Activated gamma-delta T cell treated with anti-CD3 and anti-CD28 coated beads, Interleukin-2, amount 50 U/mL, for 16 hours (primary cell): ENCODE measurements at regions not wholly inside any gene's neighbourhood (a gene's known extent, or its start where the extent isn't known, plus 50 kb on each side); places are given as distances from the start of the nearest gene placed in this dataset.

Source experiments
- DNase-seq: peaks from one replicate; pipeline ENCODE4 v3.0.0-alpha.2; 2020; ENCODE audit warnings: low read depth

DNA sequence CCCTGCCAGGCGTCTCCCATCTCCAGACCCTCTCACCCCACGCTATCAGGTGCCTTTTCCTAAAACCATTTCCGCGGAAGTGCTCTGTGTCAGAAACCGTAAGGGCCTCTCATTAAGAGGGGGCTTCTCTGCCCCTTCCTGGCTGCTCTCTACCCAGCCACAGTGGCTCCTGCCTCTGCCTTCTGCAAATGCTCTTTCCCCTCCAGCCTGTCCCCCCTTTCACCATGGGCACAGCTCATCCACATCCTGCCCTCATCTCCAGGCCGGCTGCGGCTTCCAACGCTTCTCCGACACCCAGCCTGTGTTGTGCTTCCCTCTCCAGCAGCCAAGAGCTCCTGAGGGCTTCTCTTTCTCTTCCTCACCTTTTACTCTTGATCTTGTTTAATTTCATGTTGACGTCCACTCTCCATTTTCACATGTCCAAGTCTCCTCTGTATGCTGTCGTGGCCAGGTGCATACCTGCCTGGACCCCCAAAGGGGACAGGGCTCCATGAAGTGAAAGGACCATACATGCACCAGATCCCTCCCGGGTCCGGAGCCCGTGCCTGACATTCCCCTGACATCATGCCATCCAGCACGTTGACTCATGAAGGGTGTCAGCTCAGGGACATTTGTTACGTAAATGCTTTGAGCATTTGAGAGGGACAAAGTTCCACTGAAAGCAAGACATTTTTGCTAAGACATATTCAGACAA, 306.5 kb downstream of the AJAP1 start:
- no peak for DNase-seq

DNA sequence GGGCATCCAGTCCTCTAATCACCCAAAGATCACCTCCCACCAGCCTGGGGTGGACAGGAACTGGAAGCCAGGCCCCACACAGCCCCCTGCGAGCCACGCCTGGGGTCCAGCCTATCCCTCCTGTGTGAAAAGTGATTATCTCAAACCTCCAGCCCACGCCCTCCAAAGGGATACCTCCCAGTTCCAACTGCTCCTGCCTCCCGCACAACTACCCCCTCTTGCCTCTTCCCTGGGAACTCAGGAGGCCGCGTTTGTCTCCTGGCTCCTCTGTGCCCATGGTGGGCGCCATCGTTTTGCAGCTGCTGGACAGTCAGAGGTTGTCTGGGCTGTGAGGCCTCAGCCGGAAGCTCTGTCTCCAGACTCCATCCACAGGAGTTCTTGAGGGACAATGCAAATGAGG, 305.9 kb downstream of the AJAP1 start:
- no peak for DNase-seq

DNA sequence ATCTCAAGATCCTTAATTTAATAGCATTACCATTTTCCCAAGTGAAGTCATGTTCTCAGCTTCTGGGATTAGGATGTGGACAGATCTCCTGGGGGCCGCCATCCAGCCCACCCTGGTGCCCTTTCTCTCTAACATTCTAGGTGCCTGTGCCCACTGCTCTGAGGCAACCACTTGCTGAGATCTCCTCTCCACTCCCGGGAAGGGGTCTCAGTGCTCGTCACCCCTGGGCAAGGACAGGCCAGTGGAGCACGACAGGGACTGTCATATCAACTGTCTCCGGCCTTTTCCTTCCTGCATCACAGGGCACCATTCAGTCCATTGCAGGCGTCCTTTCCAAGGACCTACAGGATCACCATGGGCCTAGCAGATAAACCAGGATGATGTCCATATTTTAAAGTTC, 304.8 kb downstream of the AJAP1 start:
- DNase-seq: no peak

DNA sequence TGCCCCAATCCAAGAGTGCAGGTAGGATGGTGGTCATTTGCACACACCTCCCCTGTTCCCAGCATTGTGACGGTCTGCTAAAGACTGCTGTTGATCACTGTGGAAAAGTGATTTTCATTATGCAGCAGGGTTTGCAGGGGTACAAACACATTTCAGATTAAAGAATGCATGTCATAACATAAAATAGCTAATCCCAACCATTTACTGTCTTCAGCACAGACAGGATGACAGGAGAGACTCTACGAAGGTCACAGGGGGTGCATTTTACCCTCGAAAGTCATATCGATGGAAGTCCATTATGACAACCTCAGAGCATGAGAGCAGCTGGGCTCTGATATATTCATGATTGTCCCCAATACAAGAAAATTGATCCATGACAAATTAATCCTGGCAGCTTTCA, 302.6 kb downstream of the AJAP1 start:
- DNase-seq: no peak

DNA sequence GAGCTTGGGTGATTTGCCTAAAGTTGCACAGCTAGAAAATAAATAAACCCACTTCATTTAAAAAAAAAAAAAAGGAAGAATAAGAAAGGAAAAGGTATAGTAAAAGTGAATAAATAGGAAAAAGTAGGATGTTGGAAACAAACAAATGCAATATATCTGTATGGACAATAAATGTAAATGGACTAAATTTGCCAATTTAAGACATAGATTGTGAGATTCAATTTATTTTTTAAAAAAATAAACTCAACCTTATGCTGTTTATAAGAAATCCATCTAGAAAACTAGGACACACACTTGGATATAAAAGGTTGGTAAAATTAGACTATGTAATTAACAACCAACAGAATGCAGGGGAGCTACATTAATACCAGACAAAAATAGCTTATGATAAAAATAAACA, 300.0 kb downstream of the AJAP1 start:
- no peak for DNase-seq

DNA sequence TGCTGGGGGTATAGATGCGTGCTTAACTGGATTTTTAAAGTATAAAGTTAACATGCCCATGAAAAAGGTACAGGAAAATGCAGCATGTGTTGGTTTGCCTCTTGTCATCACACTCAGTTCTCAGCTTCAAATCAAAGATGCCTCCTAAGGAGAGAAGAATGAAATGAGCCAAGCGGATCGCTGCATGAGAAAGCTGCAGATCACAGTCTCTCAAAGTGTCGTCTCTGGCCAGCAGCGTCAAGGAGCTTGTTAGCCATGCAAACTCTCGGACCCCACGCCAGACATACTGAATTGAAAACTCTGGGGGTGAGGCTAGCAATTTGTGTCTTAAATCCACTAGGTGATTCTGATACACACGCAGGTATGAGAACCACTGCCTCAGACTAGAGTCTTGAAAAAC, 297.2 kb downstream of the AJAP1 start:
- no peak for DNase-seq

DNA sequence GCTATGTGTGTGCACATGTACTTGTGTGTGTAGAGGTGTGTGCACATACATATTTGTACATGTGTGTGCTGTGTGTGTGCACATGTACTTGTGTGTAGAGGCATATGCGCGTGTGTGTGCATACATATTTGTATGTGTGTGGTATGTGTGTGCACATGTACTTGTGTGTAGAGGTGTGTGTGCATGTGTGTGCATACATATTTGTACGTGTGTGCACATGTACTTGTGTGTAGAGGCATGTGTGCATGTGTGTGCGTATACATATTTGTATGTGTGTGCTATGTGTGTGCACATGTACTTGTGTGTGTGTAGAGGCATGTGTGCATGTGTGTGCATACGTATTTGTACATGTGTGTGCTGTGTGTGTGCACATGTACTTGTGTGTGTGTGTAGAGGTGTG, 291.9 kb downstream of the AJAP1 start:
- no peak for DNase-seq

DNA sequence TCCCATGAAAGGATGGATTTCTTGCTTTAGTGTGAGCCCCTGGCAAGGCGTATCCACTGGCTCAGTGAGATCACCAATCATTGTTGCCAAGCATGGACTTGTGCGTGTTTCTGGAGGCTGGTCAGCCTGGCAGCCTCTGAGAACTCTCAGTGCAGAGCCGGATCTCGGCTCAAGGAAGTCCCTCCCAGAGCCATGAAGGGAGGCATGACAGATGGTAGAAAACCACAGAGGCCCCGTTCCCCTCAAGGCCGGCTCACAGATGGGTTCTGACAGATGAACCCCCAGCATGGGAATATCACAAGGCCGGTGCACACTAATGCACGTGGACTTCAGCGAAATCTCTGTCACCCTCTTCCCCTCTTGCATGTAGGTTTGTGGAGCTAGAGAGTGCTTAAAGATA, 290.5 kb downstream of the AJAP1 start:
- no peak for DNase-seq

DNA sequence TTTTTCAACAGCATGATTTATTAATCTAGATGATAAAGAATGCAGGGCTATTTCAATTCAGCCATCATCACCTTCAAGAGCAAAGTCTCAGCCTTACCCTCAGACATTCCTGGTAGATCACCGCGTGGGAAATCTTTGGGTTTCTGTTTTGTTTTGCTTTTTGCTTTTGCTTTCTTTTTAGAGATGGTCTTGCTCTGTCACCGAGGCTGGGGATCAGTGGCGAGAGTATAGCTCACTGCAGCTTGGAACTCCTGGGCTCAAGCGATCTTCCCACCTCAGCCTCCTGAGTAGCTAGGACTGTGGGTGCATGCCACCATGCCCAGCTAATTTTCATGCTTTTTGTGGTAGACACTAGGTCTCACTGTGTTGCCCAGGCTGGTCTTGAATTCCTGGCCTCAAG, 289.7 kb downstream of the AJAP1 start:
- DNase-seq: no peak

DNA sequence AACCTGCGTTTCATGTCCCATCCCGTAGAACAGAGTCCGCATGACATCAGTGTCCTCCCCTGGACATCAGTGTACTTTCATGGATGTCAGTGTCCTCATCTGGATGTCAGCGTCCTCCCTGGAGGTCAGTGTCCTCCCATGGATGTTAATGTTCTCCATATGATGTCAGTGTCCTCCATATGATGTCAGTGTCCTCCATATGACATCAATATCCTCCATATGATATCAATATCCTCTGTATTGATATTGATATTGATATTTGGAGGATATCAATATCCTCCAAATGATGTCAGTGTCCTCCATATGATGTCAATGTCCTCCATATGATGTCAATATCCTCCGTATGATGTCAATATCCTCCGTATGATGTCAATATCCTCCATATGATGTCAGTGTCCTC, 284.9 kb downstream of the AJAP1 start:
- DNase-seq: no peak

DNA sequence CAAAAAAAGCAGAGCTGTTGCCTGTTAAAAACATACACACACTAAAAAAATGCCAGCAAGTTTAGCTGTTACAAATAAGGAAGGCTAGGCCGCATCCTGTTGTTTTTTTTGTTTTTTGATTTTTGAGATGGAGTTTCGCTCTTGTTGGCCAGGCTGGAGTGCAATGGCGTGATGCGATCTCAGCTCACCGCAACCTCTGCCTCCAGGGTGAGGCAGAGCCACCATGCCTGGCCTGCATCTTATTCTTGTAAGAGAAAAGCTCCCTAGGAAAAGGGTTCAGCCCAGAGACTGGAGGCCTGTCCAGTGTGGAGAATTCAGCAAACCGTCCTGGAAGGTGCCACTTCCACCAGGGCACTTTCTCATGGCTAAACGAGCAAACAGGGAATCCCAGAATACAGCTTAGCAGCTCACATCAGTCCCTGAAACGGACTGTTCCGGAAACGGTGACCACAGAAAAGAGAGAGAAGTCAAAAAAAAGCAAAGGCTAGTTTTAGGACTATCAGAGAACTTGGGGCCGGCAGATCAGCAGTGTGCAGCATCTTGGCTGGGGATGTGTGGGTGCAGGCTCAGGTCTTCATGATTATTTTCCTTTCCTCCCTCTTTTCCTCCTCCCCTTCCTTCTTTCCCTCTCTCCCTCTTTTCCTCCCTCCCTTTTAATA, 283.6 kb downstream of the AJAP1 start:
- no peak for DNase-seq

DNA sequence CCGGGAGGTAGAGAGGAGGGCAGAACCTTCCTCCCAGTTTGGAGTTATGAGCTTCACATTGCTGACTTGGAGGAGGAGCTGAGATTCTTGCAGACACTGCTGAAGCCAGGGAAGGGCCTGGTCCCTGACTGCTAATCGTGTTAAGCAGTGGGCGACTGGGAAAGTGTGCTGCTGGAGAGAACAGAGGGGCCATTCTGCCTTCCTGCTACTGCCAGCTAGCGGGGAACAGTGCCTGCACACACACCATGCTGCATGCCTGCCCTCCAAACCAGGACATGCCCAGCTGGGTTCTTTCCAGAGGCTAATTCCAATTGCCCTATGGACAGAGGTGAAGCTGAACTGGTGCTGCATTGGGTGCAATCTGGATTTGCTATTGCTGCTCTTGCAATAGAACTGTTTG, 281.4 kb downstream of the AJAP1 start:
- DNase-seq: no peak

DNA sequence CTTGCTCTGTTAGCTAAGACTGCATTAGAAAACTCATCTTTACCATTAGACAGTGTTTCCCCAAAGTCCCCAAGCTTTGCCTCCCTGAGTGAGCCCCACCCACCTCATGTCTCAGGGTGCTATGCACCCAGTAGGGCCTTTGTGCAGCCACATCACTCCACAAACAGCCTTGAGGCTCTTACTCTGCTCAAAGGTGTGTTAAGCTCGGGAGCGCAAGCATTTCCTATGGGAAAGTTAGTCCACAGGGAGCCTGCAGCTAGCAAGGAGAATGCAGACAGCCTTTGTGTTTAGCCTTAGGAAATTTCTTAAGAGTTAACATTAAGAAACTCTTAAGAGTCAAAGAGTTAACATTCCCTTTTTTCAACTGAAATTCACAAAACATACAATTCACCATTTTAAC, 278.8 kb downstream of the AJAP1 start:
- DNase-seq: no peak

DNA sequence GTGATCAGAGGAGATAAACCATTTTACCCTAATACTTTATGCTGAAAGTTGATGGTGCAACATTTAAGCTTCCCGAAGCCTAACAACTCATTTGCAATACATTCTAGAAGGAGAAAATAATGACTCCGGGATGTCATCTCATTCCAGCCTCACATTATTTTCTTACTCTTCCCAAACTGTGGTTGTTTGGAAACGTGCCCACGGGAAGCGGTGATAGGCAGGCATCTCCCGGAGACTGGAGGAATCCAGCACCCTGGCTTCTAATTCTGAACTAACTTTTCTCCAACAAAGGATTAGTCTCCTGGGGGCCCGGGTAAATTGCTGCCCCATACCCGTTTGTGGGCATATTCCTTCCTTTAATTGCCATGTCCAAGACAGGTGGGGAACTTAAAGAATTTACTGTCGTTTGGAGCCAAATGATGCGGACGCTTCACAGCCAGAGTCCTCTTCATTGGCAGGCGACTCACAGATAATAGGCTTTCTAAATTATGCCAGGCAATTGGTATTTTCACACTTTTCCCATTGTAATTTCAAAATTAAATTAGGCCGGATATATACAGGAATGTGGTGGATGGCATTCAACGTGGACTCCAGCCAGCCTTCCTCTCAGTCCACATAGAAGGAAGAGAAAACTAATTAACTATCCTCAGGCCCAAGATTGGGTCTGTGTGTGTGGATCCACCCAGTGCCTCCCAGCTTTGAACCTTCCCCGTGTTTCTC, 278.1 kb downstream of the AJAP1 start:
- no peak for DNase-seq

DNA sequence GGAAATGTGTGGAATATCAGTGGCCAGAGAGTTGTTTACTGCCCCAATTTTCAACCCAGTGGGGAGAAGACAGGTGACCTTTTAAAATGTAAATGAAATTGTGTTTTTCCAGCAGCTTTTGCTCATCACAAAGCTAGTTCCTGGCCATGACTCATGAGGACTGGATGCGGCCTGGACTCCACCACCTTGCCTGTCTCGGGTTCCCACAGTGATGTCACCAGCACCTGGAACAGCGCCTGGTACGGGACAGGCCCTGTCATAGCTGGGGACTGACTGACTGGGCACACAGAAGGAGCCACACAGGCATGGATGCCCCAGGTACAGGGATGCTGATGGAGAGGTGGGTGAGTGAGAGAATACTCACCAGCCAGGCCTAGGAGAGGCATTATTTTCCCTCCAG, 277.1 kb downstream of the AJAP1 start:
- DNase-seq: no peak

DNA sequence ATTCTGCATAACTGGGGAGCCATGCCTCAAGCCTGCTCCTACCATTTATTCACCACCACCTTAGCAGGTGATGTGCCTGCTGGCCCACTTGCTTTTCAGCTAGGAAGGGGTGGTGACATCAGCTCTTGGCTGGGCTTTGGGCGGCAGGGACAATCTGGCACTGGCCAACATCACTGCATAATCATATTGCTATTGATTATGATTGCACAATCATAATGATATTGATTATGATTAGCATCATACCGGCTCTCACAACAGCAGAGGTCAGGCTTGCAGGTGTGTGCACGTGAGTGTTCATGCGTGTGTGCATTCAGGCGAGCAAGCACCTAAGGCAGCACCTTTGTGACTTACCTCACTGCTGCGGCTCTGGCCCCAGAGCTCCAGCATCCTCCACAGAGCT, 273.8 kb downstream of the AJAP1 start:
- no peak for DNase-seq

DNA sequence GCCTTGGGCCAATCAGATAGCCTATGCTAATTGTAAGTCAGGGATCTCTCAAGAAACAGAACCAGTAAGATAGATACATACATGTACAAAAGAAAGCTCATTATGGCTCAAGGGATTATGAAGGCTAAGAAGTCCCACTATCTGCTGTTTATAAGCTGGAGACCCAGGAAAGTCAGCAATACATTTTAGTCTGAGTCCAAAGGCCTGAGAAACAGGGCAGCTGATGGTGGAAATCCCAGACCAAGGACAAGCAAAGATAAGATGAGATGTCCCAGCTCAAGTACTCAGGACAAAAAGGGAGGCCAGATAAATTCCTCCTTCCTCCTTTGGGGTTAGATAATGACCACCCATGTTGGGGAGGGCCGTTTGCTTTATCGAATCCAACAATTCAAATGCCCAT, 269.9 kb downstream of the AJAP1 start:
- DNase-seq: no peak

DNA sequence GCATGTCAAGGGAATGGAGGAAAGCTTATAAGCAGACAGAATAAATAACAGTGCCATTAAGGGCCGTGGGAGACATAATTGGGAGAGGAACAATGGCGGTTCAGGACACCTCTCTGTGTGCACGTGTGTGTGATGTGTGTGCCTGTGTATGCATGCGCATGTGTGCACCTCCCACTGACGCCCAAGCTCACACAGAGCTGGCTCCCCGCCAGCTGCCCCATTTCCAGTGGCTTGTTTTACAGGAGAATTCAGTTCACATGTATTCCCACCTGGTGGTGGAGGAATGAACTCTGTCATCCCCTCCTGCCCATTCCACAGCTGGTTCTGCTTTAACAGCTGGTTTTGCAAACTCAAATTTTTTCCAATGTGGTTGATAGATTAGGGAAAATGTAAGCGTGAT, 262.2 kb downstream of the AJAP1 start:
- no peak for DNase-seq

DNA sequence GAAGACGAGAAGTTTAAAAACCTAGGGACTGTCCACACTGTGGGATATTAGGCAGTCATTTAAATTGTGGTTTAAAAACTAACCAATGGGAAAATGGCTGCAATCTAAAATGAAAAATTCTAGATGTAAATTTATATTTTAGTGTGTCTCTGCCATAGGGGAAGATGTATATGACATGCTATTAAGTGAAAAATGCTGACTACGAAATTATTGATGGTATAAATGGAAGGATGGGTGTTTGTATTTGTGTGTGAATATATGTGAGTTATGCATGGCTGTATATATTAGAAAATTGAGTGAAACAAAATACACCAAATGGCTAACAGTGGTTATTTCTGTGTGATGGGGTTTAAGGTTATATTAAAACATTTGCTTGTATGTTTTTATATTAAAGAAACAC, 260.7 kb downstream of the AJAP1 start:
- no peak for DNase-seq

DNA sequence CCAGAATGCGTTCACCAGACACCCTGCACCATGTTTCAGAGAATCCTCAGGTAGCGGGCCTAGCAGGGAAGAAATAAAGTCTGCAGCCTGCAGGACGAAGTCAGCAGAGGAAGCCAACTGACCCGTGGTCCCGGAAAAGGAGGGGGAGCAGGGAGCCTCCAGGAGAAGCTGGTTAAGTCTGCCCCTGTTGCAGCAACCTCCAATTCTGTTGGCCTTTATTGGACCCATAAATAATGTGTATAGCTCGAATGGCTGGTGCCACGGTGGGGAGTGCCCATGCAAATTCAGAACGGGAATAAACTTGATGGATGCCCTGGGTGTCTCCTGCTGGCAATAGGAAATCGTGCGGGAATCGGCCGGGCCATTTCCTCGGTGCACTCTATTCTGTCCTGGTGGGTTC, 254.1 kb downstream of the AJAP1 start:
- DNase-seq: no peak

DNA sequence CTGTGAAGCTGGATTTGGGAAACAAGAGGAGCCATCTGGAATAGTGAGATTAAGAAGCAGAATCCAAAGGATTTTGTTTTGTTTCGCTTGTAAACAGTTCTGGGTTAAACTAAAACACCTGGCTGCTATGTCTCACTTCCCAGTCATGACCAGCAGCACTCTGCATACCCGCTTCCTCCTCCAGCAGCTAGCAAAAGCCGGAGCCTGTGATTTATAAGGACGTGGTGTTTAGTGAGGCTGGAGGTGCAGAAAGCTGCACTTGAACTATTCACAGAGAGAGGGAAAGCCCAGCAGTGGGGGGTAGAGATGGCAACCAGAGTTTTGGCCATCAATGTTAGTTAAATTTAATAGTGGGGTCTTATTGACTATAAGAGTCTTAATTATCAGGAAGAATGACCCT, 240.2 kb downstream of the AJAP1 start:
- no peak for DNase-seq

DNA sequence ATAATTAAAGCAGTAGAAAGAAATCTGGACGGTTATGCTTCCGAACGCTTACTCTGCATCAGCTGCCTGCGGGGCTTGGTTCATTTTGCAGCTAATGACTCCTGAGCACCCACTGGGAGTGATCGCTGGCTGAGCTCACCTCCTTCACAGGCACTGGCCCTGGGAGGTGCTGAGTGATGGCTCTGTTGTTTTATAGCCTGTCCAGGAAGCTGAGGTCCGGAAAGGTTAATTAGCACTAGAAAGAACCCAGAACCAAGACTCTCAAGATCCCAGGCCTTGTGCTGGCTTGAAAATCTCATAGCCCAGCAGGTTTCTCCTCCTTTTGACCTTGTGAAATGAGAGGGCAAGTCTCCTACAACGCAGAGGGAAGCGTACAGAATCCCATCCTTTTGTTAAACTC, 226.2 kb downstream of the AJAP1 start:
- DNase-seq: no peak

DNA sequence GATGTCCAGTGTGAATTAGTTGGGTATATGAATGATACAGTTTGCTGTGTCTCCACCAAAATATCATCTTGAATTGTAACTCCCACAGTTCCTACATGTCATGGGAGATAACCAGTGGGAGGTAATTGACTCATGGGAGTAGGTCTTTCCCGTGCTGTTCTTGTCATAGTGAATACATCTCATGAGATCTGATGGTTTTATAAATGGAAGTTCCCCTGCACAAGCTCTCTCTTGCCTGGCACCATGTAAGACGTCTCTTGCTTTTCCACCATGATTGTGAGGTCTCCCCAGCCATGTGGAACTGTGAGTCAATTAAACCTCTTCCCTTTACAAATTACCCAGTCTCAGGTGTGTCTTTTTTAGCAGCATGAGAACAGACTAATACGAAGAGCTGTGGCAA, 223.0 kb downstream of the AJAP1 start:
- no peak for DNase-seq

DNA sequence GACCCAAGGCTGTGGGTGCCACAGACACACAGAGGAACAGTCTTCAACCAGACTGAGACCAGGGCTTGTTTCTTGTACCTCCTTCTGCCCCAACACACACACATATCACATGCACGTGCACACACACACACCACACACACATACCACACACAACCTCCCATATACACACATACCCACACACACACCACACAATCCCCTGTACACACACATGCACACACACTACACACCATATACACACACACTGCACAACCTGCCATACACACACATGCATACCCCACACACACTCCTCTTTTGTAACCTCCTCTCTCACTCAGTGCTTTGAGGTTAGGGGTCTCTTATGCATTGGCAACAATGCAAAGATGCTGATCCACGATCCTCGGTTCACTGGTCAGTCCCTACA, 217.0 kb downstream of the AJAP1 start:
- no peak for DNase-seq
